Stimulated activated CD8-positive, alpha-beta memory T cell treated with anti-CD3 and anti-CD28 coated beads, Interleukin-2, amount 100 ng/mL, for 48 hours (primary cell): ENCODE measurements at regions not wholly inside any gene's neighbourhood (a gene's known extent, or its start where the extent isn't known, plus 50 kb on each side); places are given as distances from the start of the nearest gene placed in this dataset.
A peak's percentile ranks its signal among the peaks of the same experiment; 100 is the strongest.

Experiments used
- DNase-seq, 2 donors: peaks; one replicate each; pipeline ENCODE4 v3.0.0-alpha.2; 2020; ENCODE audit warnings: low read depth in 2 of 2

GRCh38 chr10:78737883-78738856 lies 330.6 kb upstream of the ZMIZ1 start:
- no peak for DNase-seq

GRCh38 chr10:78738861-78739260 lies 329.9 kb upstream of the ZMIZ1 start:
- no peak for DNase-seq

GRCh38 chr10:78739444-78740053 lies 329.2 kb upstream of the ZMIZ1 start:
- no peak for DNase-seq

- no peak for DNase-seq
These were observed 327.5 kb upstream of the ZMIZ1 start for GRCh38 chr10:78740976-78741915.

- DNase-seq: no peak
These were observed 326.4 kb upstream of the ZMIZ1 start for GRCh38 chr10:78742406-78742729.

- DNase-seq: peak in 1 of 2 donors; percentile 2
These were observed 325.8 kb upstream of the ZMIZ1 start for GRCh38 chr10:78742730-78743615.

- DNase-seq: no peak
These were observed 324.7 kb upstream of the ZMIZ1 start for GRCh38 chr10:78744056-78744455.

- DNase-seq: no peak
These were observed 324.2 kb upstream of the ZMIZ1 start for GRCh38 chr10:78744491-78745090.

GRCh38 chr10:78745441-78745840 lies 323.3 kb upstream of the ZMIZ1 start:
- no peak for DNase-seq

- no peak for DNase-seq
These were observed 322.5 kb upstream of the ZMIZ1 start for GRCh38 chr10:78746155-78746763.

- no peak for DNase-seq
These were observed 321.1 kb upstream of the ZMIZ1 start for GRCh38 chr10:78747401-78748234.

GRCh38 chr10:78748235-78748533 lies 320.6 kb upstream of the ZMIZ1 start:
- no peak for DNase-seq

GRCh38 chr10:78749200-78749599 lies 319.6 kb upstream of the ZMIZ1 start:
- DNase-seq: no peak

- no peak for DNase-seq
These were observed 318.9 kb upstream of the ZMIZ1 start for GRCh38 chr10:78749898-78750297.

- no peak for DNase-seq
These were observed 318.3 kb upstream of the ZMIZ1 start for GRCh38 chr10:78750418-78750817.

GRCh38 chr10:78751716-78752115 lies 317.1 kb upstream of the ZMIZ1 start:
- no peak for DNase-seq

- no peak for DNase-seq
These were observed 316.5 kb upstream of the ZMIZ1 start for GRCh38 chr10:78752221-78752620.

- no peak for DNase-seq
These were observed 316.1 kb upstream of the ZMIZ1 start for GRCh38 chr10:78752708-78753107.

- no peak for DNase-seq
These were observed 314.3 kb upstream of the ZMIZ1 start for GRCh38 chr10:78754269-78755062.
